ENCODE measurements at regions not wholly inside any gene's neighbourhood (a gene's known extent, or its start where the extent isn't known, plus 50 kb on each side); places are given as distances from the start of the nearest gene placed in this dataset.

- TF ChIP-seq YY1 (IDR thresholded peaks at IDR 0.05; ENCODE audit: insufficient read depth, insufficient read length) (no peak), ZNF274 (IDR thresholded peaks at IDR 0.05; ENCODE audit: low read depth, low read length) (no peak)
Measured at GRCh38 chr1:117714546-117714945, 108.7 kb downstream of the TENT5C start.
